Hepatocyte (in vitro differentiated cells): ENCODE measurements at regions not wholly inside any gene's neighbourhood (a gene's known extent, or its start where the extent isn't known, plus 50 kb on each side); places are given as distances from the start of the nearest gene placed in this dataset.
"Not testable (repeated sequence)": the region's sequence is repeated elsewhere in the genome, so short reads cannot be mapped to it uniquely, and the experiment has no call there.

ENCODE experiments used
- EZH2 ChIP-seq: fragments of 200-600 bp; sonication (generic); IDR thresholded peaks from 2 replicates; pipeline ENCODE4 v1.6.1; 2016; ENCODE audit warnings: antibody characterized with exemption, mild to moderate bottlenecking, borderline replicate concordance
- TF ChIP-seq, protein P1 (sequence below): fragments of 200-600 bp; sonication (generic); IDR thresholded peaks from 2 replicates; pipeline ENCODE4 v1.5.1; 2016; ENCODE audit warnings: antibody characterized with exemption, mild to moderate bottlenecking; ENCODE audit not compliant: poor library complexity

DNA sequence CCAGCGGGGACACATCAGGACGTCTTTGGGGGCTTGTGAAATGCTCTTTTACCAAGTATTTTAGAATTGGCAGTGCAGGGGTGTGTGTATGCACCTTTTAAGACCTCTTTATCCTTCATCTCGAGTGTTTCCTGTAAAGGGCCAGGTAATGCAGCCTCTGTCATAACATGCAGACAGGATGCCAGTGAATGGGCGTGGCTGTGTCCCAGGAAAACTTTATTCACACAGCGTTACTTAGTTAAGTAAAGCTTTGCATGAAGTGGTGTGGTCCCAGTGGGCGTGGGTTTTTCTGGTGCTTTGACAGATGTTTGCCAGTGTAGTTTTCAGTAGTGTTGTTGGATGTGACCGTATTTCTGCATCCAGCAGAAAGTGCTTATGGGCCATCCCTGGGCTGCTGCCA, 70.3 kb upstream of the FAN1 start:
- TF ChIP-seq, protein P1, sequence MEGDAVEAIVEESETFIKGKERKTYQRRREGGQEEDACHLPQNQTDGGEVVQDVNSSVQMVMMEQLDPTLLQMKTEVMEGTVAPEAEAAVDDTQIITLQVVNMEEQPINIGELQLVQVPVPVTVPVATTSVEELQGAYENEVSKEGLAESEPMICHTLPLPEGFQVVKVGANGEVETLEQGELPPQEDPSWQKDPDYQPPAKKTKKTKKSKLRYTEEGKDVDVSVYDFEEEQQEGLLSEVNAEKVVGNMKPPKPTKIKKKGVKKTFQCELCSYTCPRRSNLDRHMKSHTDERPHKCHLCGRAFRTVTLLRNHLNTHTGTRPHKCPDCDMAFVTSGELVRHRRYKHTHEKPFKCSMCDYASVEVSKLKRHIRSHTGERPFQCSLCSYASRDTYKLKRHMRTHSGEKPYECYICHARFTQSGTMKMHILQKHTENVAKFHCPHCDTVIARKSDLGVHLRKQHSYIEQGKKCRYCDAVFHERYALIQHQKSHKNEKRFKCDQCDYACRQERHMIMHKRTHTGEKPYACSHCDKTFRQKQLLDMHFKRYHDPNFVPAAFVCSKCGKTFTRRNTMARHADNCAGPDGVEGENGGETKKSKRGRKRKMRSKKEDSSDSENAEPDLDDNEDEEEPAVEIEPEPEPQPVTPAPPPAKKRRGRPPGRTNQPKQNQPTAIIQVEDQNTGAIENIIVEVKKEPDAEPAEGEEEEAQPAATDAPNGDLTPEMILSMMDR, result not testable (repeated sequence)
- TF ChIP-seq EZH2, result not testable (repeated sequence)
